ENCODE measurements at regions not wholly inside any gene's neighbourhood (a gene's known extent, or its start where the extent isn't known, plus 50 kb on each side); places are given as distances from the start of the nearest gene placed in this dataset.

DNA sequence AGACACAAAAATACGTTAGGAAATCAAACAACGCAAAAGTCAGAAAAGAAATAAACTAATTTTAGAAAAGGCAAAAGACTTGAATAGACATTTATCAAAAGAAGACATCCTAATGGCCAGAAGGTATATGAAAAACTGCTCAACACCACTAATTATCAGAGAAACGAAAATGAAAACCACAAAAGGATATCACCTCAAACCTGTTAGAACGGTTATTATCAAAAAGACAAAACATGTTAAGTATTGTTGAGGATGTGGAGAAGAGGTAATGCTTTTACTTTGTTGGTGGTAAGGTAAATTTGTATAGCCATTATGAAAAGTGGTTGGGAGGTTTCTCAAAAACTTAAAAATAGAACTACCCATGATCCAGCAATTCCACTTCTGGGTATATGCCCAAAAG lies 230.0 kb upstream of the RGMB start:
- TF ChIP-seq, protein P1, sequence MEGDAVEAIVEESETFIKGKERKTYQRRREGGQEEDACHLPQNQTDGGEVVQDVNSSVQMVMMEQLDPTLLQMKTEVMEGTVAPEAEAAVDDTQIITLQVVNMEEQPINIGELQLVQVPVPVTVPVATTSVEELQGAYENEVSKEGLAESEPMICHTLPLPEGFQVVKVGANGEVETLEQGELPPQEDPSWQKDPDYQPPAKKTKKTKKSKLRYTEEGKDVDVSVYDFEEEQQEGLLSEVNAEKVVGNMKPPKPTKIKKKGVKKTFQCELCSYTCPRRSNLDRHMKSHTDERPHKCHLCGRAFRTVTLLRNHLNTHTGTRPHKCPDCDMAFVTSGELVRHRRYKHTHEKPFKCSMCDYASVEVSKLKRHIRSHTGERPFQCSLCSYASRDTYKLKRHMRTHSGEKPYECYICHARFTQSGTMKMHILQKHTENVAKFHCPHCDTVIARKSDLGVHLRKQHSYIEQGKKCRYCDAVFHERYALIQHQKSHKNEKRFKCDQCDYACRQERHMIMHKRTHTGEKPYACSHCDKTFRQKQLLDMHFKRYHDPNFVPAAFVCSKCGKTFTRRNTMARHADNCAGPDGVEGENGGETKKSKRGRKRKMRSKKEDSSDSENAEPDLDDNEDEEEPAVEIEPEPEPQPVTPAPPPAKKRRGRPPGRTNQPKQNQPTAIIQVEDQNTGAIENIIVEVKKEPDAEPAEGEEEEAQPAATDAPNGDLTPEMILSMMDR (conservative IDR thresholded peaks at IDR 0.05), result no peak
- TF ChIP-seq ZFX (IDR thresholded peaks at IDR 0.05), result no peak

Measured in C4-2B (cell line).